Osteocyte (in vitro differentiated cells): ENCODE measurements at regions not wholly inside any gene's neighbourhood (a gene's known extent, or its start where the extent isn't known, plus 50 kb on each side); places are given as distances from the start of the nearest gene placed in this dataset.

Source experiments
- DNase-seq: peaks from one replicate; pipeline ENCODE4 v3.0.0; 2021; ENCODE audit warnings: mixed read lengths; ENCODE audit not compliant: unreplicated experiment; ENCODE audit errors: extremely low spot score
- H3K27ac Mint-ChIP-seq: one replicate; pipeline ENCODE4 v1.8.0; 2021; ENCODE audit warnings: mild to moderate bottlenecking, mixed read lengths; ENCODE audit not compliant: unreplicated experiment
- H3K27me3 Mint-ChIP-seq: one replicate; pipeline ENCODE4 v1.8.0; 2021; ENCODE audit warnings: mixed read lengths; ENCODE audit not compliant: unreplicated experiment
- H3K36me3 Mint-ChIP-seq: one replicate; pipeline ENCODE4 v1.8.0; 2021; ENCODE audit warnings: mixed read lengths; ENCODE audit not compliant: unreplicated experiment
- H3K4me1 Mint-ChIP-seq: one replicate; pipeline ENCODE4 v1.8.0; 2021; ENCODE audit warnings: mixed read lengths; ENCODE audit not compliant: unreplicated experiment
- H3K4me3 Mint-ChIP-seq: one replicate; pipeline ENCODE4 v1.8.0; 2021; ENCODE audit warnings: mild to moderate bottlenecking, moderate library complexity, mixed read lengths; ENCODE audit not compliant: unreplicated experiment
- H3K9me3 Mint-ChIP-seq: one replicate; pipeline ENCODE4 v1.8.0; 2021; ENCODE audit warnings: mixed read lengths; ENCODE audit not compliant: unreplicated experiment
- CTCF ChIP-seq: fragments of 200-600 bp; sonication (generic); IDR thresholded peaks from 2 replicates; pipeline ENCODE4 v1.5.0; 2021; ENCODE audit warnings: antibody characterized with exemption, mild to moderate bottlenecking, moderate library complexity

GRCh38 chr14:49527221-49527620 is 59.0 kb downstream of the RPS29 start:
- DNase-seq: no peak
- Mint-ChIP-seq H3K27me3 (peaks cover 35% of the 10 kb centered on the region), H3K36me3 (no peaks in the 10 kb centered on the region), H3K9me3 (peaks cover 9% of the 10 kb centered on the region), H3K4me3 (no peak overlapping the region), H3K27ac (no peak overlapping the region), H3K4me1 (peaks cover 26% of the 10 kb centered on the region)
- no peak for TF ChIP-seq CTCF

GRCh38 chr14:49526101-49526500 is 60.1 kb downstream of the RPS29 start:
- peak overlapping the region; percentile 7 for H3K4me3 Mint-ChIP-seq
- no peak for DNase-seq
- TF ChIP-seq CTCF: no peak
- no peaks in the 10 kb centered on the region for H3K36me3 Mint-ChIP-seq
- peaks cover 26% of the 10 kb centered on the region for H3K4me1 Mint-ChIP-seq
- H3K9me3 Mint-ChIP-seq: peaks cover 9% of the 10 kb centered on the region
- no peak overlapping the region for H3K27ac Mint-ChIP-seq
- peaks cover 36% of the 10 kb centered on the region for H3K27me3 Mint-ChIP-seq

GRCh38 chr14:49516286-49516685 is 69.9 kb downstream of the RPS29 start:
- no peaks in the 10 kb centered on the region for H3K9me3 Mint-ChIP-seq
- no peak for DNase-seq
- H3K4me1 Mint-ChIP-seq: peaks cover 20% of the 10 kb centered on the region
- no peak overlapping the region for H3K27ac Mint-ChIP-seq
- TF ChIP-seq CTCF: no peak
- H3K27me3 Mint-ChIP-seq: peaks cover 18% of the 10 kb centered on the region
- H3K4me3 Mint-ChIP-seq: no peak overlapping the region
- H3K36me3 Mint-ChIP-seq: no peaks in the 10 kb centered on the region

- H3K4me1 Mint-ChIP-seq: peaks cover 23% of the 10 kb centered on the region
- H3K9me3 Mint-ChIP-seq: peaks cover 5% of the 10 kb centered on the region
- TF ChIP-seq CTCF: no peak
- DNase-seq: no peak
- H3K27me3 Mint-ChIP-seq: peaks cover 6% of the 10 kb centered on the region
- no peak overlapping the region for H3K4me3 Mint-ChIP-seq
- H3K27ac Mint-ChIP-seq: peak overlapping the region; percentile 45
- no peaks in the 10 kb centered on the region for H3K36me3 Mint-ChIP-seq
These were observed 73.6 kb downstream of the RPS29 start for GRCh38 chr14:49512571-49512970.

GRCh38 chr14:49512147-49512551 is 74.0 kb downstream of the RPS29 start:
- Mint-ChIP-seq H3K36me3 (no peaks in the 10 kb centered on the region), H3K27ac (peak overlapping the region; percentile 45), H3K9me3 (peaks cover 5% of the 10 kb centered on the region), H3K4me3 (no peak overlapping the region), H3K4me1 (peaks cover 23% of the 10 kb centered on the region), H3K27me3 (peaks cover 7% of the 10 kb centered on the region)
- no peak for TF ChIP-seq CTCF
- no peak for DNase-seq
